H1 (cell line): ENCODE measurements at regions not wholly inside any gene's neighbourhood (a gene's known extent, or its start where the extent isn't known, plus 50 kb on each side); places are given as distances from the start of the nearest gene placed in this dataset.

Source experiments
- CTCF ChIA-PET: fragments of 300-600 bp; sonication (Branson Sonifier 250); formaldehyde crosslinking; loops from one replicate; lab custom pipeline; 2021; ENCODE audit not compliant: partially characterized antibody; lab: Charles Lee
- POLR2A ChIA-PET: fragments of 300-600 bp; sonication (Branson Sonifier 250); formaldehyde crosslinking; loops from one replicate; lab custom pipeline; 2021; ENCODE audit warnings: inconsistent platforms; ENCODE audit not compliant: partially characterized antibody; lab: Charles Lee
- DNase-seq, 2 experiments: peaks; one replicate each; pipeline versions ENCODE4 v3.0.0 to v3.0.0-alpha.2; 2010 to 2022; ENCODE audit warnings: low spot score in 2 of 2, low read depth in 1 of 2, mixed read lengths in 1 of 2
- FAIRE-seq: peaks from 2 replicates; lab custom pipeline; 2011; peaks lifted over from hg19 to GRCh38; lab: Jason Lieb, UNC
- H2AFZ ChIP-seq: 2 replicates; pipeline ENCODE4 v1.8.1; 2012; ENCODE audit warnings: low read length, inconsistent platforms
- H2AK5ac ChIP-seq: 2 replicates; pipeline ENCODE4 v1.6.1; 2013; ENCODE audit warnings: low read depth, low read length
- H2BK120ac ChIP-seq: replicated peaks from 2 replicates; pipeline ENCODE3; 2013; ENCODE audit warnings: low read depth, low read length, inconsistent platforms
- H2BK12ac ChIP-seq: 2 replicates; pipeline ENCODE4 v1.6.1; 2013; ENCODE audit warnings: low read depth, low read length
- H2BK15ac ChIP-seq: 2 replicates; pipeline ENCODE4 v1.6.1; 2013; ENCODE audit warnings: low read length
- H2BK20ac ChIP-seq: 2 replicates; pipeline ENCODE4 v1.6.1; 2013; ENCODE audit warnings: low read length
- H2BK5ac ChIP-seq: 2 replicates; pipeline ENCODE4 v1.6.1; 2013; ENCODE audit warnings: low read depth, low read length
- H3K14ac ChIP-seq: 2 replicates; pipeline ENCODE4 v1.6.1; 2013; ENCODE audit warnings: inconsistent platforms; ENCODE audit not compliant: insufficient read length
- H3K18ac ChIP-seq: 2 replicates; pipeline ENCODE4 v1.6.1; 2013; ENCODE audit warnings: low read length; ENCODE audit errors: extremely low read depth
- H3K23ac ChIP-seq: 2 replicates; pipeline ENCODE4 v1.6.1; 2013; ENCODE audit warnings: inconsistent platforms; ENCODE audit not compliant: insufficient read length
- H3K23me2 ChIP-seq: 2 replicates; pipeline ENCODE4 v1.6.1; 2013; ENCODE audit warnings: low read depth, low read length
- H3K27ac ChIP-seq: 2 replicates; pipeline ENCODE4 v1.6.1; 2011; ENCODE audit warnings: low read depth, low read length, inconsistent platforms
- H3K27me3 ChIP-seq, 4 experiments: replicated peaks in 1 of 4; 1 replicate in 1 of 4; 2 replicates in 3 of 4; pipeline versions ENCODE4 v1.6.1 to v1.8.1; 2011 to 2013; ENCODE audit warnings: low read length in 3 of 4, mild to moderate bottlenecking in 3 of 4, inconsistent platforms in 2 of 4, mixed read lengths in 2 of 4, moderate library complexity in 1 of 4; ENCODE audit not compliant: control insufficient read depth in 3 of 4, insufficient read depth in 3 of 4; ENCODE audit errors: extremely low read depth in 1 of 4
- H3K36me3 ChIP-seq, 4 experiments: 2 replicates each; pipeline versions ENCODE4 v1.6.1 to v1.8.1; 2011 to 2013; ENCODE audit warnings: mild to moderate bottlenecking in 4 of 4, low read length in 3 of 4, moderate library complexity in 2 of 4, control low read depth in 1 of 4, inconsistent platforms in 1 of 4; ENCODE audit not compliant: insufficient read depth in 4 of 4, control insufficient read depth in 2 of 4
- H3K4ac ChIP-seq: replicated peaks from 2 replicates; pipeline ENCODE3; 2013; ENCODE audit warnings: low read length, low read depth, mixed read lengths, inconsistent platforms; ENCODE audit not compliant: insufficient read length
- H3K4me1 ChIP-seq, 4 experiments: replicated peaks in 1 of 4; 1 replicate in 1 of 4; 2 replicates in 3 of 4; pipeline versions ENCODE4 v1.6.1 to v1.8.1; 2011 to 2013; ENCODE audit warnings: low read length in 3 of 4, inconsistent platforms in 2 of 4, mixed read lengths in 1 of 4; ENCODE audit not compliant: insufficient read depth in 4 of 4, control insufficient read depth in 3 of 4
- H3K4me2 ChIP-seq, 2 experiments: 2 replicates each; pipeline versions ENCODE4 v1.6.1 to v1.8.1; 2011 to 2013; ENCODE audit warnings: low read depth in 2 of 2, low read length in 2 of 2, control low read depth in 1 of 2, inconsistent platforms in 1 of 2, mild to moderate bottlenecking in 1 of 2; ENCODE audit not compliant: insufficient read depth in 1 of 2
- H3K4me3 ChIP-seq, 4 experiments: fragments of 200-600, 300-600 bp in 1 of 4; sonication (generic), shearing (Covaris generic), sonication (Bioruptor Twin) in 1 of 4; 2 replicates each; pipeline versions ENCODE4 v1.5.1 to v1.8.1; 2011 to 2016; ENCODE audit warnings: low read length in 4 of 4, low read depth in 3 of 4, control low read depth in 2 of 4, inconsistent platforms in 2 of 4, mild to moderate bottlenecking in 2 of 4, mixed read lengths in 1 of 4, moderate library complexity in 1 of 4; ENCODE audit not compliant: insufficient read depth in 2 of 4; ENCODE audit errors: extremely low read depth in 1 of 4
- H3K56ac ChIP-seq: replicated peaks from 2 replicates; pipeline ENCODE3; 2013; ENCODE audit warnings: low read depth, mild to moderate bottlenecking, mixed read lengths, low read length, inconsistent platforms; ENCODE audit not compliant: insufficient read length
- H3K79me1 ChIP-seq: 2 replicates; pipeline ENCODE4 v1.6.1; 2013; ENCODE audit warnings: low read depth, low read length, control low read depth
- H3K79me2 ChIP-seq, 2 experiments: 2 replicates each; pipeline versions ENCODE4 v1.6.1 to v1.8.1; 2012 to 2013; ENCODE audit warnings: low read length in 2 of 2, mild to moderate bottlenecking in 2 of 2, inconsistent platforms in 1 of 2; ENCODE audit not compliant: insufficient read depth in 2 of 2, control insufficient read depth in 1 of 2
- H3K9ac ChIP-seq, 4 experiments: replicated peaks in 1 of 4; 1 replicate in 1 of 4; 2 replicates in 3 of 4; pipeline versions ENCODE4 v1.6.1 to v1.8.1; 2011 to 2013; ENCODE audit warnings: low read depth in 3 of 4, low read length in 3 of 4, control low read depth in 2 of 4, mild to moderate bottlenecking in 2 of 4, moderate library complexity in 2 of 4, inconsistent platforms in 1 of 4; ENCODE audit errors: extremely low read depth in 1 of 4
- H3K9me3 ChIP-seq, 2 experiments: 2 replicates each; pipeline versions ENCODE4 v1.6.1 to v1.8.1; 2012 to 2013; ENCODE audit warnings: mild to moderate bottlenecking in 2 of 2, moderate library complexity in 2 of 2, control low read depth in 1 of 2, inconsistent platforms in 1 of 2, low read depth in 1 of 2, low read length in 1 of 2, mixed read lengths in 1 of 2; ENCODE audit not compliant: insufficient read depth in 2 of 2
- H4K20me1 ChIP-seq, 2 experiments: replicated peaks in 1 of 2; 2 replicates each; pipeline versions ENCODE3 to v1.8.1; 2011 to 2013; ENCODE audit warnings: inconsistent platforms in 2 of 2, low read length in 2 of 2, mild to moderate bottlenecking in 1 of 2; ENCODE audit not compliant: insufficient read depth in 2 of 2, control insufficient read depth in 1 of 2
- H4K5ac ChIP-seq: 2 replicates; pipeline ENCODE4 v1.6.1; 2013; ENCODE audit warnings: low read length, low read depth, mixed read lengths, inconsistent platforms; ENCODE audit not compliant: insufficient read length
- H4K8ac ChIP-seq: 2 replicates; pipeline ENCODE4 v1.8.0; 2013; ENCODE audit warnings: mild to moderate bottlenecking, moderate library complexity, low read length, inconsistent platforms; ENCODE audit not compliant: insufficient read depth; ENCODE audit errors: extremely low read depth
- H4K91ac ChIP-seq: replicated peaks from 2 replicates; pipeline ENCODE3; 2013; ENCODE audit warnings: low read length, mixed read lengths, inconsistent platforms; ENCODE audit not compliant: insufficient read length
- CBX8 ChIP-seq: fragments of 300-800, 300-1000 bp; sonication (generic); IDR thresholded peaks from 2 replicates; pipeline ENCODE4 v1.7.1; 2016; ENCODE audit warnings: low read depth, low read length, borderline replicate concordance
- CREB1 ChIP-seq: IDR thresholded peaks from 2 replicates; pipeline ENCODE4 v1.6.1; 2012; ENCODE audit warnings: inconsistent platforms
- SIN3A ChIP-seq, 2 experiments: IDR thresholded peaks in 1 of 2; conservative IDR thresholded peaks in 1 of 2; 2 replicates each; pipeline ENCODE4 v1.6.1; 2011 to 2012; ENCODE audit warnings: low read length in 2 of 2, improper control_type of control experiment in 1 of 2, low read depth in 1 of 2, mild to moderate bottlenecking in 1 of 2
- WGBS, 2 experiments: shearing (Covaris generic) in 1 of 2; methylation state at CpG; one replicate each; pipeline versions ENCODE4 v1.1.6 to v1.1.7; 2013 to 2015; ENCODE audit warnings: low lambda C conversion rate in 2 of 2, mixed read lengths in 2 of 2, inconsistent platforms in 1 of 2, low coverage in 1 of 2, missing lambda C conversion rate in 1 of 2; ENCODE audit not compliant: insufficient replicate concordance in 2 of 2, insufficient coverage in 1 of 2, insufficient read length in 1 of 2; ENCODE audit errors: extremely low coverage in 1 of 2, missing lambda C conversion rate in 1 of 2; 5-methylcytosine and 5-hydroxymethylcytosine counted together

GRCh38 chr1:193552274-193552673, 365.9 kb upstream of the B3GALT2 start:
- Histone ChIP-seq H4K8ac (no peak overlapping the region), H3K79me1 (no peaks in the 10 kb centered on the region), H3K4me3 (no peak overlapping the region), H3K36me3 (no peaks in the 10 kb centered on the region), H3K27me3 (no peaks in the 10 kb centered on the region), H2BK15ac (0 out of 2 replicates have a peak overlapping the region, but pooled peaks have one; percentile 33), H3K4me2 (no peak overlapping the region), H3K4ac (no peak overlapping the region), H3K18ac (no peak overlapping the region), H4K5ac (no peak overlapping the region), H3K4me1 (peaks cover 0 to 2% (median 0%) of the 10 kb centered on the region in 4 experiments; a peak in 1 of 7 replicates), H3K9me3 (no peaks in the 10 kb centered on the region), H3K56ac (no peak overlapping the region), H2BK120ac (no peak overlapping the region), H4K91ac (no peak overlapping the region), H2BK12ac (no peak overlapping the region), H4K20me1 (no peaks in the 10 kb centered on the region), H2BK20ac (no peak overlapping the region), H3K27ac (no peak overlapping the region), H3K23ac (no peak overlapping the region), H2AFZ (no peak overlapping the region), H2BK5ac (no peak overlapping the region), H2AK5ac (no peak overlapping the region), H3K23me2 (no peaks in the 10 kb centered on the region; the same call in 1 of the 2 replicates), H3K14ac (no peak overlapping the region), H3K9ac (no peak overlapping the region), H3K79me2 (no peaks in the 10 kb centered on the region)
- FAIRE-seq: no peak
- DNase-seq: no peak
- ChIA-PET CTCF (no interaction called here), POLR2A (no interaction called here)
- WGBS, 2 experiments: 87% methylated on average over 4 of the region's 4 CpGs; no CpG with 5 or more reads in 1 of the 2 experiments
- no peak for TF ChIP-seq CBX8
- TF ChIP-seq CREB1: no peak
- no peak for TF ChIP-seq SIN3A (conservative IDR thresholded peaks at IDR 0.05 in 1 of 2, IDR thresholded peaks at IDR 0.05 in 1 of 2; ENCODE audit: low read depth in 1 of 2, low read length in 2 of 2)
